Endothelial cell of umbilical vein (primary cell): ENCODE measurements at regions not wholly inside any gene's neighbourhood (a gene's known extent, or its start where the extent isn't known, plus 50 kb on each side); places are given as distances from the start of the nearest gene placed in this dataset.

Experiments used
- BruUV-seq: library from RNA; stranded (reverse); fragments of 400-500 nt; replicated peaks from 2 replicates; lab custom pipeline; 2021; lab: Mats Ljungman, UMichigan
- CTCF ChIA-PET: fragments of 300-600, 350-600 bp; sonication (Branson Sonifier 250); formaldehyde crosslinking; loops from one replicate; lab custom pipeline; 2021; ENCODE audit warnings: antibody characterized with exemption, inconsistent platforms; lab: Charles Lee
- POLR2A ChIA-PET: fragments of 300-600, 350-600 bp; sonication (Branson Sonifier 250); formaldehyde crosslinking; loops from one replicate; lab custom pipeline; 2021; ENCODE audit warnings: antibody characterized with exemption, inconsistent platforms; lab: Charles Lee
- DNase-seq: peaks from one replicate; pipeline ENCODE4 v3.0.0-alpha.2; 2011; ENCODE audit warnings: low read depth, low spot score
- FAIRE-seq: peaks from 2 replicates; lab custom pipeline; 2011; peaks lifted over from hg19 to GRCh38; lab: Jason Lieb, UNC
- H2AFZ ChIP-seq: 2 replicates; pipeline ENCODE4 v1.6.0; 2012; ENCODE audit warnings: low read depth, low read length, control low read depth, inconsistent platforms
- H3K27ac ChIP-seq: 2 replicates; pipeline ENCODE4 v1.5.1; 2011; ENCODE audit warnings: low read depth, mild to moderate bottlenecking, control low read depth, low read length, moderate library complexity; ENCODE audit not compliant: insufficient read depth
- H3K27me3 ChIP-seq, 2 experiments: 2 replicates each; pipeline versions ENCODE4 v1.6.0 to v1.6.1; 2011; ENCODE audit warnings: low read length in 2 of 2, mixed read lengths in 1 of 2; ENCODE audit not compliant: control insufficient read depth in 2 of 2, insufficient read depth in 2 of 2
- H3K36me3 ChIP-seq, 2 experiments: 2 replicates in 1 of 2; 3 replicates in 1 of 2; pipeline ENCODE4 v1.5.1; 2011; ENCODE audit warnings: low read length in 2 of 2, mild to moderate bottlenecking in 1 of 2, moderate library complexity in 1 of 2; ENCODE audit not compliant: control insufficient read depth in 2 of 2, insufficient read depth in 2 of 2; ENCODE audit errors: extremely low read depth in 1 of 2
- H3K4me1 ChIP-seq: 3 replicates; pipeline ENCODE4 v1.5.1; 2011; ENCODE audit warnings: mild to moderate bottlenecking, low read length; ENCODE audit not compliant: control insufficient read depth, insufficient read depth; ENCODE audit errors: extremely low read depth
- H3K4me2 ChIP-seq: 2 replicates; pipeline ENCODE4 v1.6.1; 2011; ENCODE audit warnings: low read length, control low read depth, mixed read lengths; ENCODE audit not compliant: insufficient read depth
- H3K4me3 ChIP-seq, 3 experiments: fragments of 200-600 bp in 1 of 3; sonication (generic), shearing (Covaris generic) in 1 of 3; replicated peaks in 1 of 3; 2 replicates each; pipeline ENCODE4 v1.5.1; 2011 to 2016; ENCODE audit warnings: control low read depth in 3 of 3, low read length in 3 of 3, mild to moderate bottlenecking in 2 of 3, inconsistent platforms in 1 of 3, low read depth in 1 of 3, moderate library complexity in 1 of 3; ENCODE audit not compliant: insufficient read depth in 1 of 3
- H3K79me2 ChIP-seq: 2 replicates; pipeline ENCODE4 v1.6.0; 2012; ENCODE audit warnings: low read length, inconsistent platforms; ENCODE audit not compliant: control insufficient read depth, insufficient read depth
- H3K9ac ChIP-seq: replicated peaks from 2 replicates; pipeline ENCODE3; 2011; ENCODE audit warnings: low read length, control low read depth; ENCODE audit not compliant: insufficient read depth; ENCODE audit errors: extremely low read depth
- H3K9me1 ChIP-seq: replicated peaks from 3 replicates; pipeline ENCODE4 v1.6.0; 2011; ENCODE audit warnings: mild to moderate bottlenecking, low read length; ENCODE audit not compliant: control insufficient read depth, insufficient read depth; ENCODE audit errors: extremely low read depth
- H3K9me3 ChIP-seq: replicated peaks from 2 replicates; pipeline ENCODE4 v1.5.1; 2012; ENCODE audit warnings: low read length, inconsistent platforms; ENCODE audit not compliant: control insufficient read depth, insufficient read depth
- H4K20me1 ChIP-seq: replicated peaks from 2 replicates; pipeline ENCODE3; 2011; ENCODE audit warnings: mild to moderate bottlenecking, low read length; ENCODE audit not compliant: control insufficient read depth, insufficient read depth; ENCODE audit errors: extremely low read depth
- CTCF ChIP-seq, 2 donors: IDR thresholded peaks; 1 replicate in 1 of 2; 2 replicates in 1 of 2; pipeline ENCODE4 v1.5.1; 2011; ENCODE audit warnings: low read length in 2 of 2, mild to moderate bottlenecking in 2 of 2, moderate library complexity in 2 of 2, control low read depth in 1 of 2, inconsistent platforms in 1 of 2, low read depth in 1 of 2; ENCODE audit not compliant: insufficient read depth in 1 of 2; ENCODE audit errors: extremely low read depth in 1 of 2
- EZH2 ChIP-seq: IDR thresholded peaks from 2 replicates; pipeline ENCODE4 v1.6.1; 2012; ENCODE audit warnings: borderline replicate concordance, low read depth, mild to moderate bottlenecking, moderate library complexity, low read length, inconsistent platforms; ENCODE audit not compliant: severe bottlenecking
- FOS ChIP-seq: IDR thresholded peaks from 2 replicates; pipeline ENCODE4 v1.6.1; 2011; ENCODE audit warnings: mild to moderate bottlenecking, low read length, moderate library complexity, borderline replicate concordance; ENCODE audit not compliant: insufficient read depth
- GATA2 ChIP-seq: IDR thresholded peaks from 2 replicates; pipeline ENCODE4 v1.7.0; 2011; ENCODE audit warnings: low read depth, mild to moderate bottlenecking, moderate library complexity, mixed read lengths, low read length; ENCODE audit not compliant: insufficient read length, insufficient read depth
- JUN ChIP-seq: IDR thresholded peaks from 2 replicates; pipeline ENCODE4 v1.6.1; 2011; ENCODE audit warnings: borderline replicate concordance, low read depth; ENCODE audit not compliant: insufficient read length, insufficient read depth
- MAX ChIP-seq: IDR thresholded peaks from 2 replicates; pipeline ENCODE4 v1.6.1; 2011; ENCODE audit not compliant: insufficient read depth, insufficient read length
- MYC ChIP-seq: IDR thresholded peaks from one replicate; pipeline ENCODE4 v1.6.1; 2011; ENCODE audit warnings: mild to moderate bottlenecking, low read depth, low read length
- POLR2A ChIP-seq: IDR thresholded peaks from 2 replicates; pipeline ENCODE4 v1.6.1; 2012; ENCODE audit warnings: low read depth, mild to moderate bottlenecking, control low read depth, low read length
- POLR2AphosphoS5 ChIP-seq: IDR thresholded peaks from 2 replicates; pipeline ENCODE4 v1.6.1; 2012; ENCODE audit warnings: low read depth, mild to moderate bottlenecking, control low read depth, low read length, moderate library complexity; ENCODE audit not compliant: insufficient read depth
- dilution Hi-C: fragments of 300-500 bp; cut with MboI; formaldehyde crosslinking; loops from one replicate; pipeline ENCODE4 v1.15.0; 2019; ENCODE audit warnings: low sequenced_read_pairs; ENCODE audit not compliant: extremely low pct_ligation_motif_present
- intact Hi-C: fragments of 100-400 bp; cut with micrococcal nuclease; formaldehyde crosslinking; loops from one replicate; pipeline ENCODE4 v1.10.0; 2022

DNA sequence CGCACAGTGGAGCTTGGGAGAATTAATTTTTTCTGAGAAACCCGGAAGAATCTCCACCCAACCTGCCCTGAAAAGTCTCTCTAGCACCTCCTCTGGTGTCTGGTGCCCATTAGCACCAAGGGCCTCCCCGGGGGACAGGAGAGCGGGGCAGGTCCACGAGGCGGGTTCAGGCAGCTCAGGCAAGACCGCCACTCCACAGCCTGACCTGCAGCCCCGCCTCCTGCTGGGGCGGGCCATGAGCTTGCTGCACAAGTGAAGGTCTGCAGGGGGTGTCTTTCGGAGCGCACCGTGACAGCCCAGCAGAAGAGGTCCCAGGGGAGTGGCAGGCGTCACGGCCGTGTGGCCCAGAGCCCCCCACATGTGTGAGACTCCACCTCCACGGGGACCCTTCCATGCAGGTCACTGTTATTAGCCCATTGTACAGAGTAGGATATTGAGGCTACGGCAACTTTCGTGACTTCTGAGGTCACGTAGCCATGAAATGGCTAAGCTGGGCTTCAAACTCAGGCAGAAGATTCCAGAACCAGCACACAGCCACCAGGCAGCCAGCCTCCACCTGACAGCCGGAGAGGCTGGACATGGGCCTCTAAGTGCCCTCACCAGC lies 63.9 kb upstream of the SLCO4A1 start:
- intact Hi-C loops, result no loop called here
- FAIRE-seq (no peak), DNase-seq (no peak)
- dilution Hi-C loops, result no loop called here
- no peaks in the 10 kb centered on the region for H3K9me1 ChIP-seq
- H3K9ac ChIP-seq, result no peak overlapping the region
- no peak overlapping the region for H3K4me3 ChIP-seq
- ChIA-PET POLR2A (no interaction called here), CTCF (interaction anchor here (0.6 to 2.5 kb wide), 3 partner anchors 9 to 39 kb away, joined by 3 to 25 read pairs (median 14); no protein-coding TSS in a partner anchor)
- H3K4me1 ChIP-seq, result no peaks in the 10 kb centered on the region
- no peak overlapping the region for H3K4me2 ChIP-seq
- TF ChIP-seq MYC (no peak), JUN (no peak), MAX (no peak), EZH2 (no peak), POLR2A (no peak), CTCF (IDR thresholded peaks at IDR 0.05; ENCODE audit: extremely low read depth in 1 of 2, insufficient read depth in 1 of 2, low read depth in 1 of 2, low read length in 2 of 2) (no peak), POLR2AphosphoS5 (no peak), FOS (no peak), GATA2 (no peak)
- no peaks in the 10 kb centered on the region for H3K36me3 ChIP-seq
- H4K20me1 ChIP-seq, result no peaks in the 10 kb centered on the region
- no TSS peak for BruUV-seq
- H3K9me3 ChIP-seq, result no peaks in the 10 kb centered on the region
- H3K27me3 ChIP-seq, result peaks cover 4 to 12% of the 10 kb centered on the region in 2 experiments
- H3K27ac ChIP-seq, result no peak overlapping the region
- no peak overlapping the region for H2AFZ ChIP-seq
- H3K79me2 ChIP-seq, result no peaks in the 10 kb centered on the region
